MCF 10A (cell line): ENCODE measurements at regions not wholly inside any gene's neighbourhood (a gene's known extent, or its start where the extent isn't known, plus 50 kb on each side); places are given as distances from the start of the nearest gene placed in this dataset.

Experiments
- BruUV-seq: library from RNA; stranded (reverse); fragments of 400-500 nt; replicated peaks from 2 replicates; lab custom pipeline; 2021; lab: Mats Ljungman, UMichigan
- CTCF ChIA-PET: fragments of 300-600 bp; sonication (Branson Sonifier 250); formaldehyde crosslinking; extraction: SDS; loops from one replicate; lab custom pipeline; 2021; ENCODE audit warnings: antibody characterized with exemption, inconsistent platforms; lab: Yijun Ruan, JAX
- POLR2A ChIA-PET: fragments of 300-600, 350-650 bp; sonication (Branson Sonifier 250); formaldehyde crosslinking; extraction: SDS; loops from one replicate; lab custom pipeline; 2020; ENCODE audit warnings: antibody characterized with exemption, inconsistent platforms; lab: Yijun Ruan, JAX
- DNase-seq: peaks from one replicate; pipeline ENCODE4 v3.0.0-alpha.2; 2018; ENCODE audit not compliant: unreplicated experiment
- H3K27ac Mint-ChIP-seq: one replicate; pipeline ENCODE4 v1.8.0; 2022; ENCODE audit warnings: mild to moderate bottlenecking, low read depth, mixed read lengths; ENCODE audit not compliant: unreplicated experiment
- H3K27me3 Mint-ChIP-seq: one replicate; pipeline ENCODE4 v1.8.0; 2022; ENCODE audit warnings: mixed read lengths; ENCODE audit not compliant: insufficient read depth, unreplicated experiment
- H3K36me3 Mint-ChIP-seq: one replicate; pipeline ENCODE4 v1.8.0; 2022; ENCODE audit warnings: mild to moderate bottlenecking, moderate library complexity, mixed read lengths; ENCODE audit not compliant: insufficient read depth, unreplicated experiment
- H3K4me1 Mint-ChIP-seq: one replicate; pipeline ENCODE4 v1.8.0; 2022; ENCODE audit warnings: mixed read lengths; ENCODE audit not compliant: insufficient read depth, unreplicated experiment
- H3K4me3 Mint-ChIP-seq: one replicate; pipeline ENCODE4 v1.8.0; 2022; ENCODE audit warnings: mild to moderate bottlenecking, moderate library complexity, mixed read lengths; ENCODE audit not compliant: unreplicated experiment
- H3K9me3 Mint-ChIP-seq: one replicate; pipeline ENCODE4 v1.8.0; 2022; ENCODE audit warnings: mixed read lengths; ENCODE audit not compliant: unreplicated experiment
- CTCF ChIP-seq: fragments of 200-600 bp; IDR thresholded peaks from one replicate; pipeline ENCODE4 v1.8.0; 2022; ENCODE audit warnings: antibody characterized with exemption, mild to moderate bottlenecking; ENCODE audit not compliant: unreplicated experiment
- intact Hi-C: fragments of 100-400 bp; cut with micrococcal nuclease; formaldehyde crosslinking; loops from 2 replicates; pipeline ENCODE4 v1.14.1; 2022

DNA sequence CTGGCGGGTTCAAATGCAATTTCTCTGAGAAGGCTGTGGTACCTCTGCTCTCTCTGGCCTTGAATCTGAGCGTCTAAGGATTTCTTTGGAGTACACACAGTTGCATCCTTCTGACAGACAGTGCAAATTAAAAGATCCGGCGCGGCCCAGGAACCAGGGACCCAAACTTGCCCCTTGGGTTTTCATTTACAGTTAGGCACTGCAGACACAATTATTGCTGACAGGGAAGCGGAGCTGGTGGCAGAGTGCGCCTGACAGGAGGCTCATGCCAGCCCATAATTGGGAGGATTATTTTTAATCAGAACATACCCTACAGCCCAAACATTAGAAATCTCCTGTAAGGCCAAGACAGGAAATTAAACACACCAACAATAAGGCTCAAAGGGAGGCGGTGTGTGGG is 1023.4 kb upstream of the RBFOX1 start:
- Mint-ChIP-seq H3K27ac (no peak overlapping the region), H3K4me1 (no peaks in the 10 kb centered on the region), H3K9me3 (peaks cover 10% of the 10 kb centered on the region), H3K36me3 (no peaks in the 10 kb centered on the region), H3K4me3 (no peak overlapping the region), H3K27me3 (no peaks in the 10 kb centered on the region)
- TF ChIP-seq CTCF, result no peak
- ChIA-PET POLR2A (no interaction called here), CTCF (interaction anchor here (0.6 kb wide), 1 partner anchor 1283 kb away, joined by 3 read pairs; no protein-coding TSS in a partner anchor)
- no peak for DNase-seq
- no TSS peak for BruUV-seq
- intact Hi-C loops, result no loop called here

GRCh38 chr16:6308176-6308575 is 1024.5 kb upstream of the RBFOX1 start:
- no TSS peak for BruUV-seq
- no peak for DNase-seq
- CTCF ChIA-PET, result no interaction called here

GRCh38 chr16:6300523-6300922 is 1032.1 kb upstream of the RBFOX1 start:
- no peaks in the 10 kb centered on the region for H3K36me3 Mint-ChIP-seq
- no peak overlapping the region for H3K27ac Mint-ChIP-seq
- intact Hi-C loops, result no loop called here
- H3K4me1 Mint-ChIP-seq, result no peaks in the 10 kb centered on the region
- TF ChIP-seq CTCF, result no peak
- no peak overlapping the region for H3K4me3 Mint-ChIP-seq
- no TSS peak for BruUV-seq
- ChIA-PET CTCF (no interaction called here), POLR2A (no interaction called here)
- no peaks in the 10 kb centered on the region for H3K27me3 Mint-ChIP-seq
- DNase-seq, result no peak
- peaks cover 43% of the 10 kb centered on the region for H3K9me3 Mint-ChIP-seq

More at GRCh38 chr16:6308176-6308575, 1024.5 kb upstream of the RBFOX1 start:
- Mint-ChIP-seq H3K36me3 (no peaks in the 10 kb centered on the region), H3K27me3 (no peaks in the 10 kb centered on the region), H3K4me3 (no peak overlapping the region), H3K4me1 (no peaks in the 10 kb centered on the region), H3K27ac (no peak overlapping the region), H3K9me3 (peaks cover 8% of the 10 kb centered on the region)
- intact Hi-C loops, result no loop called here
- POLR2A ChIA-PET, result no interaction called here
- TF ChIP-seq CTCF, result no peak

- Mint-ChIP-seq H3K9me3 (peaks cover 44% of the 10 kb centered on the region), H3K4me3 (no peak overlapping the region), H3K4me1 (no peaks in the 10 kb centered on the region), H3K36me3 (no peaks in the 10 kb centered on the region), H3K27ac (no peak overlapping the region), H3K27me3 (no peaks in the 10 kb centered on the region)
- DNase-seq, result no peak
- CTCF ChIA-PET, result no interaction called here
- no TSS peak for BruUV-seq
- intact Hi-C loops, result no loop called here
- no peak for TF ChIP-seq CTCF
- POLR2A ChIA-PET, result no interaction called here
Observed at GRCh38 chr16:6297666-6298410, 1034.8 kb upstream of the RBFOX1 start.
